Activated CD8-positive, alpha-beta T cell treated with anti-CD3 and anti-CD28 coated beads for 36 hours (primary cell): ENCODE measurements at regions not wholly inside any gene's neighbourhood (a gene's known extent, or its start where the extent isn't known, plus 50 kb on each side); places are given as distances from the start of the nearest gene placed in this dataset.

ENCODE experiments used
- ATAC-seq: fragments of 200-7000 bp; cut with Tn5 transposase; one replicate; pipeline ENCODE4 v1.10.0; 2021; ENCODE audit warnings: mild to moderate bottlenecking, moderate library complexity
- CTCF ChIA-PET: fragments of 350-600 bp; sonication (Branson Sonifier 250); formaldehyde crosslinking; loops from one replicate; lab custom pipeline; 2021; ENCODE audit warnings: antibody characterized with exemption; lab: Charles Lee
- POLR2A ChIA-PET: fragments of 350-600 bp; sonication (Branson Sonifier 250); formaldehyde crosslinking; loops from one replicate; lab custom pipeline; 2021; ENCODE audit warnings: antibody characterized with exemption; lab: Charles Lee
- DNase-seq: peaks from one replicate; pipeline ENCODE4 v3.0.0-alpha.2; 2020
- H3K27ac Mint-ChIP-seq: one replicate; pipeline ENCODE4 v1.8.0; 2021; ENCODE audit warnings: mild to moderate bottlenecking, mixed read lengths
- H3K27me3 Mint-ChIP-seq: one replicate; pipeline ENCODE4 v1.8.0; 2021; ENCODE audit warnings: mixed read lengths
- H3K36me3 Mint-ChIP-seq: one replicate; pipeline ENCODE4 v1.8.0; 2021; ENCODE audit warnings: low read depth, mixed read lengths
- H3K4me1 Mint-ChIP-seq: one replicate; pipeline ENCODE4 v1.8.0; 2021; ENCODE audit warnings: low read depth, mixed read lengths
- H3K4me3 Mint-ChIP-seq: one replicate; pipeline ENCODE4 v1.8.0; 2021; ENCODE audit warnings: mild to moderate bottlenecking, moderate library complexity, mixed read lengths
- H3K9me3 Mint-ChIP-seq: one replicate; pipeline ENCODE4 v1.8.0; 2021; ENCODE audit warnings: mixed read lengths
- intact Hi-C: fragments of 100-400 bp; cut with micrococcal nuclease; formaldehyde crosslinking; loops from one replicate; pipeline ENCODE4 v1.10.0; 2022
- TF ChIP-seq, protein P1 (sequence below): fragments of 200-600 bp; IDR thresholded peaks from one replicate; pipeline ENCODE4 v1.8.0; 2022; ENCODE audit warnings: antibody characterized with exemption, mild to moderate bottlenecking

DNA sequence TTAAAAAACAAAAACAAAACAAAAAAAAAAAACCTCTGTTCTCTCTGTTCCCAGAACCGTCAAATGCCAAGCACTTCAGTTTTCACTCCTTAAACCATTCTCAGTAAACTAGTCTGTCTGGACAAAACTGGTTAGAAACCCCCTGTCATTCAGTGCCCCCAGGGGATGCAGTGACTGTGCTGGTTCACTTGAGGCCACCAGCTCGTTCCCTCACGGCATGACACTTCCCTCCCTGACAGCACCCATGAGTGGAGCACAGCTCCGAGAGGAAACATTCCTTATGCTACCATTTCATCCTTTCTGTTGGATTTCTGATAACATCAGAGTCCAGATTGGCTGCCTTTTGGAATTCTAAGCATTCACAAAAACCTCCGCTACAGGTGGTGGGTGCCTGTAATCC is 244.0 kb upstream of the TPM1 start:
- Mint-ChIP-seq H3K4me3 (no peak overlapping the region), H3K4me1 (no peaks in the 10 kb centered on the region), H3K36me3 (no peaks in the 10 kb centered on the region), H3K27ac (no peak overlapping the region), H3K9me3 (no peaks in the 10 kb centered on the region), H3K27me3 (no peaks in the 10 kb centered on the region)
- ChIA-PET POLR2A (no interaction called here), CTCF (no interaction called here)
- DNase-seq (no peak), ATAC-seq (no peak)
- TF ChIP-seq, protein P1, sequence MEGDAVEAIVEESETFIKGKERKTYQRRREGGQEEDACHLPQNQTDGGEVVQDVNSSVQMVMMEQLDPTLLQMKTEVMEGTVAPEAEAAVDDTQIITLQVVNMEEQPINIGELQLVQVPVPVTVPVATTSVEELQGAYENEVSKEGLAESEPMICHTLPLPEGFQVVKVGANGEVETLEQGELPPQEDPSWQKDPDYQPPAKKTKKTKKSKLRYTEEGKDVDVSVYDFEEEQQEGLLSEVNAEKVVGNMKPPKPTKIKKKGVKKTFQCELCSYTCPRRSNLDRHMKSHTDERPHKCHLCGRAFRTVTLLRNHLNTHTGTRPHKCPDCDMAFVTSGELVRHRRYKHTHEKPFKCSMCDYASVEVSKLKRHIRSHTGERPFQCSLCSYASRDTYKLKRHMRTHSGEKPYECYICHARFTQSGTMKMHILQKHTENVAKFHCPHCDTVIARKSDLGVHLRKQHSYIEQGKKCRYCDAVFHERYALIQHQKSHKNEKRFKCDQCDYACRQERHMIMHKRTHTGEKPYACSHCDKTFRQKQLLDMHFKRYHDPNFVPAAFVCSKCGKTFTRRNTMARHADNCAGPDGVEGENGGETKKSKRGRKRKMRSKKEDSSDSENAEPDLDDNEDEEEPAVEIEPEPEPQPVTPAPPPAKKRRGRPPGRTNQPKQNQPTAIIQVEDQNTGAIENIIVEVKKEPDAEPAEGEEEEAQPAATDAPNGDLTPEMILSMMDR: no peak
- intact Hi-C loops: no loop called here

DNA sequence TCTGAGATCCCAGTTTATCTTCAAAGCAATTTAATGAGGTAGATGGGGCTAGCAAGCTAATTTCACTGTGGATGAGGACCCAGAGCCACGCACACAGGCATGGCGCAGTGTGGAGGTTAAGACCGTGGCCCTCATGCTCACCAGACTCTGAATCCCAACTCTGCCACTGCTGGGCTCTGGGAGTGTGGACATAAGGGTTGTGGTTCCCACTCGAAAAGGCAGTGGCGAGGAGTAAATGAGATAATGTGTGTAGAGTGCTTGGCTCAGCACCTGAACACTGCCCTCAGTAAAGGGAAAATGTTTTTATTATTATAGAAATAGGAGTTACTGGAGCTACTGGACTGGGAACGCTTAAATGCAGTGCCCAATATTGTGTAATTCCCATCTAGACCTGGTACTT is 243.5 kb upstream of the TPM1 start:
- H3K4me3 Mint-ChIP-seq: no peak overlapping the region
- H3K4me1 Mint-ChIP-seq: no peaks in the 10 kb centered on the region
- TF ChIP-seq, protein P1: no peak
- H3K27ac Mint-ChIP-seq: no peak overlapping the region
- intact Hi-C loops: no loop called here
- POLR2A ChIA-PET: no interaction called here
- no peaks in the 10 kb centered on the region for H3K9me3 Mint-ChIP-seq
- DNase-seq (no peak), ATAC-seq (no peak)
- no peaks in the 10 kb centered on the region for H3K36me3 Mint-ChIP-seq
- no peaks in the 10 kb centered on the region for H3K27me3 Mint-ChIP-seq
- CTCF ChIA-PET: no interaction called here

DNA sequence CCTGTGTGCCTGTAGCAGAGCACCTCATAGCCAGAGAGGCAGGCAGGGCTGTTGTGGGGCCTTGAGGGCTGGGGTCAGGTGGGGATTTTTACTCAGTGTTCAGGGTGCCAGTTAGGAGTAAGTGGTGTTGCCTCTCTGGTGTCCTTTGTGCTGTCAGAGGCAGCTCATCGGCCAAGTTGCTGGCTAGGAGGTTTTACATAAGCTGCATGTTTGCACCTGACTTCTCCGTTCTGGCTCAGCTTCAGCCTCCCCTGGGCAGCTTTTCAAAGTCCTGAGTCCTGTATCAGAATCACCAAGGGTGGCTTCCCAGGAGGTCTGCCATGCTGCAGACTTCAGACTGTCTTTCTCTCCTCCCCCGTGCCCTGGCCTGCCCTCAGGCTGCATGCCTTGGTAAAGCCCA is 242.6 kb upstream of the TPM1 start:
- POLR2A ChIA-PET: no interaction called here
- Mint-ChIP-seq H3K27ac (no peak overlapping the region), H3K4me3 (no peak overlapping the region), H3K4me1 (no peaks in the 10 kb centered on the region), H3K9me3 (no peaks in the 10 kb centered on the region), H3K27me3 (no peaks in the 10 kb centered on the region), H3K36me3 (no peaks in the 10 kb centered on the region)
- CTCF ChIA-PET: interaction anchor here (1.6 kb wide), 1 partner anchor 58 kb away, joined by 3 read pairs; no protein-coding TSS in a partner anchor
- no peak for ATAC-seq
- TF ChIP-seq, protein P1: no peak
- intact Hi-C loops: no loop called here
- DNase-seq: no peak

DNA sequence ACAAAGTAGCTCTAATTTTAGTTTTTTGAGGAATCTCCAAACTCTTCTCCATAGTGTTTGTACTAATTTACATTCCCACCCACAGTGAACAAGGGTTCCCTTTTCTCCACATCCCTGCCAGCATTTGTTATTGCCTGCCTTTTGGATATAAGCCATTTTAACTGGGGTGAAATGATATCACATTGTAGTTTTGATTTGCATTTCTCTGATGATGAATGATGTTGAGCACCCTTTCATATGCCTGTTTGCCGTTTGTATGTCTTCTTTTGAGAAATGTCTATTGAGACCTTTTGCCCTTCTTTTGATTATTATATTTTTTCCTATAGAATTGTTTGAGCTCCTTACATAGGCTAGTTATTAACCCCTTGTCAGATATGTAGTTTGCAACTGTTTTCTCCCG is 239.9 kb upstream of the TPM1 start:
- intact Hi-C loops: no loop called here
- no peak for ATAC-seq
- TF ChIP-seq, protein P1: no peak
- H3K4me1 Mint-ChIP-seq: no peaks in the 10 kb centered on the region
- ChIA-PET CTCF (no interaction called here), POLR2A (no interaction called here)
- H3K27ac Mint-ChIP-seq: no peak overlapping the region
- H3K4me3 Mint-ChIP-seq: no peak overlapping the region
- H3K9me3 Mint-ChIP-seq: no peaks in the 10 kb centered on the region
- H3K27me3 Mint-ChIP-seq: no peaks in the 10 kb centered on the region
- H3K36me3 Mint-ChIP-seq: no peaks in the 10 kb centered on the region
- no peak for DNase-seq

DNA sequence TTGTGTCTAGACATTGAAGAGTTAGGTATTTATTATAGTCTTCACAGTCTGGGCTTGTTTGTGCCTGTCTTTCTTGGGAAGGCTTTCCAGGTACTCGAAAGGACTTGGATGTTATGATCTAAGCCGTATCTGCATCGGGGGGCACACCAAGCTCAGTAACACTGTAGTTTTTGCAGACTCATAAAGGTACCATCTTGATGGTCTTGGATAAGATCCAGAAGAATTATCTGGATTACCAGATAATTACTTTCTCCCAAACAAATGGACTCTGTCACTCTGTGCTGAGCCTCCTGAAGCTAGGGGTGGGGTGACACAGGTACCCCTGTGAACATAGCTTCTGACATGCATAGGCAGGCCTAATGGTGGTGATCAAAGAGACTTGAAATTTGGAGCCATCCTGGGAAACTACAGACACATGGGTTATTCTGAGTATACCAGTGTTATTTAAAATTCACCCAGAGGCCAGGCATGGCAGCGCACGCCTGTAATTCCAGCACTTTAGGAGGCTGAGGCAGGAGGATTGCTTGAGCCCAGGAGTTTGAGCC is 238.6 kb upstream of the TPM1 start:
- DNase-seq (no peak), ATAC-seq (no peak)
- Mint-ChIP-seq H3K4me3 (no peak overlapping the region), H3K9me3 (no peaks in the 10 kb centered on the region), H3K4me1 (no peaks in the 10 kb centered on the region), H3K36me3 (no peaks in the 10 kb centered on the region), H3K27me3 (no peaks in the 10 kb centered on the region), H3K27ac (no peak overlapping the region)
- TF ChIP-seq, protein P1: no peak
- CTCF ChIA-PET: no interaction called here
- POLR2A ChIA-PET: no interaction called here
- intact Hi-C loops: no loop called here
